ENCODE measurements at regions not wholly inside any gene's neighbourhood (a gene's known extent, or its start where the extent isn't known, plus 50 kb on each side); places are given as distances from the start of the nearest gene placed in this dataset.

- no peak for TF ChIP-seq CTCF (IDR thresholded peaks at IDR 0.05; ENCODE audit: low read depth, low read length)
- peak; percentile 27 for DNase-seq (ENCODE audit: extremely low read depth, low read depth)
These were observed 407.4 kb downstream of the BRINP1 start for GRCh38 chr9:118961857-118962256.

- TF ChIP-seq CTCF (IDR thresholded peaks at IDR 0.05; ENCODE audit: low read depth, low read length): no peak
- DNase-seq (ENCODE audit: extremely low read depth, low read depth): no peak
These were observed 406.8 kb downstream of the BRINP1 start for GRCh38 chr9:118962426-118962825.

- no peak for TF ChIP-seq CTCF (IDR thresholded peaks at IDR 0.05; ENCODE audit: low read depth, low read length)
These were observed 405.6 kb downstream of the BRINP1 start for GRCh38 chr9:118963674-118964073.

GRCh38 chr9:118967901-118968300 is 401.3 kb downstream of the BRINP1 start:
- TF ChIP-seq CTCF (IDR thresholded peaks at IDR 0.05; ENCODE audit: low read depth, low read length): no peak
- DNase-seq (ENCODE audit: extremely low read depth, low read depth): no peak

More at GRCh38 chr9:118963674-118964073, 405.6 kb downstream of the BRINP1 start:
- DNase-seq (ENCODE audit: extremely low read depth, low read depth): no peak

GRCh38 chr9:118975736-118976135 is 393.5 kb downstream of the BRINP1 start:
- no peak for TF ChIP-seq CTCF (IDR thresholded peaks at IDR 0.05; ENCODE audit: low read depth, low read length)
- no peak for DNase-seq (ENCODE audit: extremely low read depth, low read depth)

- TF ChIP-seq CTCF (IDR thresholded peaks at IDR 0.05; ENCODE audit: low read depth, low read length): no peak
These were observed 393.1 kb downstream of the BRINP1 start for GRCh38 chr9:118976160-118976559.

GRCh38 chr9:118984607-118985006 is 384.6 kb downstream of the BRINP1 start:
- TF ChIP-seq CTCF (IDR thresholded peaks at IDR 0.05; ENCODE audit: low read depth, low read length): no peak
- no peak for DNase-seq (ENCODE audit: extremely low read depth, low read depth)

More at GRCh38 chr9:118976160-118976559, 393.1 kb downstream of the BRINP1 start:
- no peak for DNase-seq (ENCODE audit: extremely low read depth, low read depth)

All from AG09319 (cell line).